HG02870 (cell line): ENCODE measurements at regions not wholly inside any gene's neighbourhood (a gene's known extent, or its start where the extent isn't known, plus 50 kb on each side); places are given as distances from the start of the nearest gene placed in this dataset.

Experiments used
- ATAC-seq: cut with Tn5 transposase; IDR thresholded peaks from one replicate; pipeline ENCODE4 v1.9.1; 2021; ENCODE audit warnings: mild to moderate bottlenecking, moderate library complexity; ENCODE audit not compliant: unreplicated experiment

GRCh38 chr18:47602273-47602897 lies 328.1 kb downstream of the SMAD2 start:
- no peak for ATAC-seq

GRCh38 chr18:47601581-47602272 lies 328.7 kb downstream of the SMAD2 start:
- no peak for ATAC-seq

- ATAC-seq, result no peak
Measured at GRCh38 chr18:47595831-47596501, 334.5 kb downstream of the SMAD2 start.

- no peak for ATAC-seq
Measured at GRCh38 chr18:47594621-47595086, 335.8 kb downstream of the SMAD2 start.

- ATAC-seq, result no peak
Measured at GRCh38 chr18:47593744-47594472, 336.6 kb downstream of the SMAD2 start.

GRCh38 chr18:47591429-47591828 lies 339.0 kb downstream of the SMAD2 start:
- ATAC-seq, result no peak

GRCh38 chr18:47587587-47587986 lies 336.1 kb upstream of the SKOR2 start:
- no peak for ATAC-seq

GRCh38 chr18:47586418-47587070 lies 335.1 kb upstream of the SKOR2 start:
- ATAC-seq, result no peak

- no peak for ATAC-seq
Measured at GRCh38 chr18:47585914-47586313, 334.5 kb upstream of the SKOR2 start.

- no peak for ATAC-seq
Measured at GRCh38 chr18:47585136-47585535, 333.7 kb upstream of the SKOR2 start.

GRCh38 chr18:47582093-47582492 lies 330.6 kb upstream of the SKOR2 start:
- no peak for ATAC-seq

GRCh38 chr18:47577520-47577919 lies 326.1 kb upstream of the SKOR2 start:
- ATAC-seq, result no peak

- no peak for ATAC-seq
Measured at GRCh38 chr18:47574966-47575365, 323.5 kb upstream of the SKOR2 start.

- ATAC-seq, result no peak
Measured at GRCh38 chr18:47571957-47572356, 320.5 kb upstream of the SKOR2 start.

- no peak for ATAC-seq
Measured at GRCh38 chr18:47566809-47567208, 315.3 kb upstream of the SKOR2 start.

GRCh38 chr18:47560723-47561715 lies 309.6 kb upstream of the SKOR2 start:
- no peak for ATAC-seq

- no peak for ATAC-seq
Measured at GRCh38 chr18:47558110-47558750, 306.8 kb upstream of the SKOR2 start.

GRCh38 chr18:47557160-47557559 lies 305.7 kb upstream of the SKOR2 start:
- no peak for ATAC-seq

- ATAC-seq, result no peak
Measured at GRCh38 chr18:47552783-47553182, 301.3 kb upstream of the SKOR2 start.
